HFF-Myc (cell line): ENCODE measurements at regions not wholly inside any gene's neighbourhood (a gene's known extent, or its start where the extent isn't known, plus 50 kb on each side); places are given as distances from the start of the nearest gene placed in this dataset.

Experiments used
- DNase-seq: peaks from one replicate; pipeline ENCODE4 v3.0.0-alpha.2; 2011; ENCODE audit warnings: low read depth; ENCODE audit errors: extremely low read depth
- H3K4me3 ChIP-seq: replicated peaks from 2 replicates; pipeline ENCODE4 v1.5.1; 2011; ENCODE audit warnings: low read depth, mild to moderate bottlenecking, control low read depth, low read length
- CTCF ChIP-seq: IDR thresholded peaks from 2 replicates; pipeline ENCODE4 v1.5.1; 2012; ENCODE audit warnings: mild to moderate bottlenecking, low read depth, low read length, control low read depth; ENCODE audit errors: missing control alignments

- no peak overlapping the region for H3K4me3 ChIP-seq
- DNase-seq: no peak
- TF ChIP-seq CTCF: no peak
Observed at GRCh38 chr4:18292411-18292810, 270.9 kb upstream of the LCORL start.

GRCh38 chr4:18291981-18292380 is 270.4 kb upstream of the LCORL start:
- no peak for DNase-seq
- no peak for TF ChIP-seq CTCF
- H3K4me3 ChIP-seq: no peak overlapping the region

GRCh38 chr4:18291256-18291655 is 269.7 kb upstream of the LCORL start:
- no peak overlapping the region for H3K4me3 ChIP-seq
- no peak for DNase-seq
- TF ChIP-seq CTCF: no peak

- no peak for DNase-seq
- no peak for TF ChIP-seq CTCF
- no peak overlapping the region for H3K4me3 ChIP-seq
Observed at GRCh38 chr4:18285357-18285756, 263.8 kb upstream of the LCORL start.

GRCh38 chr4:18278244-18278643 is 256.7 kb upstream of the LCORL start:
- DNase-seq: no peak
- no peak for TF ChIP-seq CTCF
- H3K4me3 ChIP-seq: no peak overlapping the region

- no peak overlapping the region for H3K4me3 ChIP-seq
- TF ChIP-seq CTCF: no peak
- DNase-seq: no peak
Observed at GRCh38 chr4:18262832-18263231, 241.3 kb upstream of the LCORL start.

- no peak for DNase-seq
- no peak overlapping the region for H3K4me3 ChIP-seq
- TF ChIP-seq CTCF: no peak
Observed at GRCh38 chr4:18252052-18252451, 230.5 kb upstream of the LCORL start.
